PC-9 (cell line): ENCODE measurements at regions not wholly inside any gene's neighbourhood (a gene's known extent, or its start where the extent isn't known, plus 50 kb on each side); places are given as distances from the start of the nearest gene placed in this dataset.

Experiments
- CTCF ChIP-seq: fragments of 200-600 bp; sonication (generic); conservative IDR thresholded peaks from 2 replicates; pipeline ENCODE4 v1.6.1; 2017; ENCODE audit warnings: mixed run types, antibody characterized with exemption, mild to moderate bottlenecking, moderate library complexity
- EZH2 ChIP-seq: fragments of 200-600 bp; sonication (generic); IDR thresholded peaks from 2 replicates; pipeline ENCODE4 v1.8.0; 2017; ENCODE audit warnings: antibody characterized with exemption, low read depth

- TF ChIP-seq CTCF (no peak), EZH2 (no peak)
Observed at GRCh38 chr5:30337084-30337573, 856.4 kb upstream of the CDH6 start.
